ENCODE measurements at regions not wholly inside any gene's neighbourhood (a gene's known extent, or its start where the extent isn't known, plus 50 kb on each side); places are given as distances from the start of the nearest gene placed in this dataset.

GRCh38 chr9:109993250-109993978, 213.4 kb downstream of the PALM2AKAP2 start:
- no peaks in the 10 kb centered on the region for H4K20me1 ChIP-seq (ENCODE audit: control insufficient read depth, insufficient read depth)
- H3K9ac ChIP-seq (ENCODE audit: control insufficient read depth, insufficient read depth, low read length), result no peak overlapping the region
- 16% methylated on average over 2 of the region's 2 CpGs for WGBS (ENCODE audit: insufficient coverage, insufficient replicate concordance, low lambda C conversion rate, missing lambda C conversion rate)
- no peak overlapping the region for H3K4me3 ChIP-seq
- ChIA-PET RAD21 (ENCODE audit: unreplicated experiment) (interaction anchor here (1.0 kb wide), 1 partner anchor 90 kb away, joined by 3 read pairs; no protein-coding TSS in a partner anchor), CTCF (interaction anchor here (0.6 kb wide), 1 partner anchor 347 kb away, joined by 4 read pairs; no protein-coding TSS in a partner anchor), SMC1A (ENCODE audit: uncharacterized antibody, unreplicated experiment) (interaction anchor here (0.6 to 0.8 kb wide), 2 partner anchors 36 to 48 kb away, joined by 3 to 4 read pairs; no protein-coding TSS in a partner anchor), POLR2A (no interaction called here)
- H3K27me3 ChIP-seq (replicated peaks in 1 of 2; ENCODE audit: control insufficient read depth in 2 of 2, insufficient read depth in 2 of 2, low read length in 1 of 2), result no peaks in the 10 kb centered on the region
- no peaks in the 10 kb centered on the region; a peak in 1 of 4 replicates for H3K36me3 ChIP-seq (ENCODE audit: control insufficient read depth in 2 of 2, insufficient read depth in 2 of 2, low read length in 1 of 2)
- no TSS peak for BruUV-seq (replicated peaks)
- FAIRE-seq (no peak), ATAC-seq (no peak), DNase-seq (ENCODE audit: low read depth, low spot score) (no peak)
- no peak overlapping the region for H3K4me2 ChIP-seq (ENCODE audit: control insufficient read depth, insufficient read depth)
- TF ChIP-seq ZZZ3 (IDR thresholded peaks at IDR 0.05; ENCODE audit: control insufficient read depth, insufficient read length, low read depth) (no peak), RAD51 (IDR thresholded peaks at IDR 0.05) (peak; percentile 63)
- H3K4me1 ChIP-seq (ENCODE audit: control insufficient read depth, insufficient read depth, low read length), result no peaks in the 10 kb centered on the region
- intact Hi-C loops (cut with micrococcal nuclease; ENCODE audit: unreplicated experiment), result no loop called here
- H3K79me2 ChIP-seq (ENCODE audit: control insufficient read depth, insufficient read depth, low read length), result no peaks in the 10 kb centered on the region
- H2AFZ ChIP-seq (ENCODE audit: control insufficient read depth, low read depth, low read length), result no peak overlapping the region
- no peak overlapping the region for H3K27ac ChIP-seq (ENCODE audit: control insufficient read depth, insufficient read depth)
- peaks cover 3% of the 10 kb centered on the region; the same call in 2 of the 3 replicates for H3K9me3 ChIP-seq (replicated peaks; ENCODE audit: control insufficient read depth, insufficient read depth, low read length)
- in situ Hi-C loops (cut with MboI), result no loop called here

GRCh38 chr9:109994141-109994540, 213.8 kb downstream of the C9orf152 start:
- intact Hi-C loops (cut with micrococcal nuclease; ENCODE audit: unreplicated experiment) (no loop called here), in situ Hi-C loops (cut with MboI) (no loop called here)
- Histone ChIP-seq H3K4me1 (ENCODE audit: control insufficient read depth, insufficient read depth, low read length) (no peaks in the 10 kb centered on the region), H3K9me3 (replicated peaks; ENCODE audit: control insufficient read depth, insufficient read depth, low read length) (peaks cover 1% of the 10 kb centered on the region; the same call in 1 of the 3 replicates), H2AFZ (ENCODE audit: control insufficient read depth, low read depth, low read length) (no peak overlapping the region), H3K9ac (ENCODE audit: control insufficient read depth, insufficient read depth, low read length) (no peak overlapping the region), H3K79me2 (ENCODE audit: control insufficient read depth, insufficient read depth, low read length) (no peaks in the 10 kb centered on the region), H3K36me3 (ENCODE audit: control insufficient read depth in 2 of 2, insufficient read depth in 2 of 2, low read length in 1 of 2) (no peaks in the 10 kb centered on the region), H3K4me2 (ENCODE audit: control insufficient read depth, insufficient read depth) (no peak overlapping the region), H3K4me3 (no peak overlapping the region), H4K20me1 (ENCODE audit: control insufficient read depth, insufficient read depth) (no peaks in the 10 kb centered on the region), H3K27ac (ENCODE audit: control insufficient read depth, insufficient read depth) (no peak overlapping the region), H3K27me3 (replicated peaks in 1 of 2; ENCODE audit: control insufficient read depth in 2 of 2, insufficient read depth in 2 of 2, low read length in 1 of 2) (no peaks in the 10 kb centered on the region)
- ATAC-seq, result no peak
- RAD21 ChIA-PET (ENCODE audit: unreplicated experiment), result no interaction called here
- SMC1A ChIA-PET (ENCODE audit: uncharacterized antibody, unreplicated experiment), result interaction anchor here (0.6 to 0.8 kb wide), 3 partner anchors 10 to 49 kb away, joined by 3 to 4 read pairs (median 3); no protein-coding TSS in a partner anchor
- 53% methylated on average over 3 of the region's 3 CpGs for WGBS (ENCODE audit: insufficient coverage, insufficient replicate concordance, low lambda C conversion rate, missing lambda C conversion rate)
- CTCF ChIA-PET, result no interaction called here
- DNase-seq (ENCODE audit: low read depth, low spot score), result no peak
- FAIRE-seq, result no peak
- no TSS peak for BruUV-seq (replicated peaks)
- POLR2A ChIA-PET, result no interaction called here
- no peak for TF ChIP-seq PAX8 (IDR thresholded peaks at IDR 0.05)
- TF ChIP-seq, protein P1, sequence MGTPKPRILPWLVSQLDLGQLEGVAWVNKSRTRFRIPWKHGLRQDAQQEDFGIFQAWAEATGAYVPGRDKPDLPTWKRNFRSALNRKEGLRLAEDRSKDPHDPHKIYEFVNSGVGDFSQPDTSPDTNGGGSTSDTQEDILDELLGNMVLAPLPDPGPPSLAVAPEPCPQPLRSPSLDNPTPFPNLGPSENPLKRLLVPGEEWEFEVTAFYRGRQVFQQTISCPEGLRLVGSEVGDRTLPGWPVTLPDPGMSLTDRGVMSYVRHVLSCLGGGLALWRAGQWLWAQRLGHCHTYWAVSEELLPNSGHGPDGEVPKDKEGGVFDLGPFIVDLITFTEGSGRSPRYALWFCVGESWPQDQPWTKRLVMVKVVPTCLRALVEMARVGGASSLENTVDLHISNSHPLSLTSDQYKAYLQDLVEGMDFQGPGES (IDR thresholded peaks at IDR 0.05), result no peak
- no peak for TF ChIP-seq ZNF207 (IDR thresholded peaks at IDR 0.05; ENCODE audit: borderline replicate concordance)
- TF ChIP-seq TCF7 (IDR thresholded peaks at IDR 0.05; ENCODE audit: borderline replicate concordance), result no peak
- no peak for TF ChIP-seq CHD2 (IDR thresholded peaks at IDR 0.05; ENCODE audit: borderline replicate concordance, low read depth, low read length)
- TF ChIP-seq, protein P2, sequence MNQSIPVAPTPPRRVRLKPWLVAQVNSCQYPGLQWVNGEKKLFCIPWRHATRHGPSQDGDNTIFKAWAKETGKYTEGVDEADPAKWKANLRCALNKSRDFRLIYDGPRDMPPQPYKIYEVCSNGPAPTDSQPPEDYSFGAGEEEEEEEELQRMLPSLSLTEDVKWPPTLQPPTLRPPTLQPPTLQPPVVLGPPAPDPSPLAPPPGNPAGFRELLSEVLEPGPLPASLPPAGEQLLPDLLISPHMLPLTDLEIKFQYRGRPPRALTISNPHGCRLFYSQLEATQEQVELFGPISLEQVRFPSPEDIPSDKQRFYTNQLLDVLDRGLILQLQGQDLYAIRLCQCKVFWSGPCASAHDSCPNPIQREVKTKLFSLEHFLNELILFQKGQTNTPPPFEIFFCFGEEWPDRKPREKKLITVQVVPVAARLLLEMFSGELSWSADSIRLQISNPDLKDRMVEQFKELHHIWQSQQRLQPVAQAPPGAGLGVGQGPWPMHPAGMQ (IDR thresholded peaks at IDR 0.05; ENCODE audit: borderline replicate concordance), result no peak
- no peak for TF ChIP-seq POLR2AphosphoS2 (IDR thresholded peaks at IDR 0.05; ENCODE audit: low read depth, low read length)
- TF ChIP-seq BCL11A (IDR thresholded peaks at IDR 0.05; ENCODE audit: low read depth, low read length), result no peak
- TF ChIP-seq E4F1 (IDR thresholded peaks at IDR 0.05; ENCODE audit: borderline replicate concordance, partially characterized antibody), result no peak
- no peak for TF ChIP-seq SMC3 (IDR thresholded peaks at IDR 0.05; ENCODE audit: borderline replicate concordance, low read length)
- no peak for TF ChIP-seq FOXM1 (IDR thresholded peaks at IDR 0.05; ENCODE audit: low read depth, low read length)
